ENCODE measurements at regions not wholly inside any gene's neighbourhood (a gene's known extent, or its start where the extent isn't known, plus 50 kb on each side); places are given as distances from the start of the nearest gene placed in this dataset.

DNA sequence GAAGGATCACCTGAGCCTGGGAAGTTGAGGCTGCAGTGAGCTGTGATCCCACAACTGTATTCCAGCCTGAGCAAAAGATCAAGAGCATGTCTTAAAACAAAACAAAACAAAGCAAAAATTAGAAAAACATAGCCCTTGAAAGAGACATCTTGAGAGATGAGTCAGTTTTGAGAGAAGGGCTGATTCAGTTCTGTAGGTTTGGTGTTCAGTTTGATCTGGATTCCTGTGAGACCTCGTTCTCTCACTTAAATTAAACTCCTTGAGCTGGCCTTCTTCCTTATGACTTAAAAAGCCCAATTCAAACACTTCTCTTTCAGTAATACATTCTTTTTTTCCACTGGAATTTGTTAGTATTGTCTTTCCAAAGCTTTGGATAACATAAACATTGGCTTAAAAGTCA lies 164.2 kb downstream of the NRIP1 start:
- TF ChIP-seq, protein P1, sequence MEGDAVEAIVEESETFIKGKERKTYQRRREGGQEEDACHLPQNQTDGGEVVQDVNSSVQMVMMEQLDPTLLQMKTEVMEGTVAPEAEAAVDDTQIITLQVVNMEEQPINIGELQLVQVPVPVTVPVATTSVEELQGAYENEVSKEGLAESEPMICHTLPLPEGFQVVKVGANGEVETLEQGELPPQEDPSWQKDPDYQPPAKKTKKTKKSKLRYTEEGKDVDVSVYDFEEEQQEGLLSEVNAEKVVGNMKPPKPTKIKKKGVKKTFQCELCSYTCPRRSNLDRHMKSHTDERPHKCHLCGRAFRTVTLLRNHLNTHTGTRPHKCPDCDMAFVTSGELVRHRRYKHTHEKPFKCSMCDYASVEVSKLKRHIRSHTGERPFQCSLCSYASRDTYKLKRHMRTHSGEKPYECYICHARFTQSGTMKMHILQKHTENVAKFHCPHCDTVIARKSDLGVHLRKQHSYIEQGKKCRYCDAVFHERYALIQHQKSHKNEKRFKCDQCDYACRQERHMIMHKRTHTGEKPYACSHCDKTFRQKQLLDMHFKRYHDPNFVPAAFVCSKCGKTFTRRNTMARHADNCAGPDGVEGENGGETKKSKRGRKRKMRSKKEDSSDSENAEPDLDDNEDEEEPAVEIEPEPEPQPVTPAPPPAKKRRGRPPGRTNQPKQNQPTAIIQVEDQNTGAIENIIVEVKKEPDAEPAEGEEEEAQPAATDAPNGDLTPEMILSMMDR (conservative IDR thresholded peaks at IDR 0.05; ENCODE audit: low read length) = no peak
- no peak for TF ChIP-seq EZH2phosphoT487 (IDR thresholded peaks at IDR 0.05; ENCODE audit: borderline replicate concordance)

Data from Loucy (cell line).